ENCODE measurements at regions not wholly inside any gene's neighbourhood (a gene's known extent, or its start where the extent isn't known, plus 50 kb on each side); places are given as distances from the start of the nearest gene placed in this dataset.

- TF ChIP-seq ETS1 (IDR thresholded peaks at IDR 0.05) (no peak), EZH2phosphoT487 (IDR thresholded peaks at IDR 0.05; ENCODE audit: unreplicated experiment) (no peak), EZH2 (IDR thresholded peaks at IDR 0.05; ENCODE audit: low read depth, unreplicated experiment) (no peak), ZNF331 (CRISPR knock-in tag; IDR thresholded peaks at IDR 0.05; ENCODE audit: low read depth) (no peak)
Observed at GRCh38 chr13:58919551-58919950, 1244.2 kb downstream of the DIAPH3 start (continued).

GRCh38 chr13:58921129-58921528 is 1242.6 kb downstream of the DIAPH3 start:
- Mint-ChIP-seq H3K27ac (no peak overlapping the region), H3K36me3 (ENCODE audit: low read depth) (no peaks in the 10 kb centered on the region), H3K4me1 (no peaks in the 10 kb centered on the region), H3K27me3 (ENCODE audit: insufficient read depth, low read depth, poor library complexity) (no peaks in the 10 kb centered on the region), H3K9me3 (no peaks in the 10 kb centered on the region), H3K4me3 (no peak overlapping the region)
- Histone ChIP-seq H4K20me1 (replicated peaks; ENCODE audit: insufficient read depth) (no peaks in the 10 kb centered on the region), H3K27me3 (ENCODE audit: insufficient read depth) (no peaks in the 10 kb centered on the region), H3K4me2 (no peak overlapping the region), H3K79me2 (replicated peaks; ENCODE audit: insufficient read depth) (no peaks in the 10 kb centered on the region), H3K9me2 (ENCODE audit: insufficient read depth) (peaks cover 22% of the 10 kb centered on the region), H3K4me3 (no peak overlapping the region), H3K27ac (ENCODE audit: low read depth) (no peak overlapping the region), H2AFZ (peak overlapping the region; percentile 35; the same call in 1 of the 2 replicates), H3K36me3 (ENCODE audit: insufficient read depth) (no peaks in the 10 kb centered on the region), H3K4me1 (ENCODE audit: insufficient read depth) (no peaks in the 10 kb centered on the region), H3F3A (replicated peaks; ENCODE audit: low read depth) (no peaks in the 10 kb centered on the region)
- TF ChIP-seq ZNF462 (CRISPR knock-in tag; IDR thresholded peaks at IDR 0.05) (no peak), EZH2phosphoT487 (IDR thresholded peaks at IDR 0.05; ENCODE audit: unreplicated experiment) (no peak), ZNF114 (CRISPR knock-in tag; IDR thresholded peaks at IDR 0.05) (no peak)
- ATAC-seq = no peak
- DNase-seq (ENCODE audit: low spot score) = no peak

All from GM23338 (cell line).